ENCODE measurements at regions not wholly inside any gene's neighbourhood (a gene's known extent, or its start where the extent isn't known, plus 50 kb on each side); places are given as distances from the start of the nearest gene placed in this dataset.

GRCh38 chr12:108048686-108049085, 80.4 kb upstream of the WSCD2 start:
- TF ChIP-seq EP300 (IDR thresholded peaks at IDR 0.05; ENCODE audit: borderline replicate concordance) = no peak
- TF ChIP-seq YY1 (IDR thresholded peaks at IDR 0.05; ENCODE audit: low read depth) = no peak
- no peak for TF ChIP-seq TAF1 (IDR thresholded peaks at IDR 0.05; ENCODE audit: low read depth)
- TF ChIP-seq USF1 (IDR thresholded peaks at IDR 0.05) = no peak
- TF ChIP-seq RAD21 (IDR thresholded peaks at IDR 0.05; ENCODE audit: low read depth) = no peak

GRCh38 chr12:108050696-108051095, 78.4 kb upstream of the WSCD2 start:
- no peak for TF ChIP-seq EGR1 (IDR thresholded peaks at IDR 0.05)
- TF ChIP-seq TEAD4 (IDR thresholded peaks at IDR 0.05) = no peak
- no peak for TF ChIP-seq USF1 (IDR thresholded peaks at IDR 0.05)
- no peak for TF ChIP-seq TCF12 (IDR thresholded peaks at IDR 0.05; ENCODE audit: low read depth)
- TF ChIP-seq MAX (IDR thresholded peaks at IDR 0.05) = no peak

- TF ChIP-seq USF1 (IDR thresholded peaks at IDR 0.05) (no peak), YY1 (IDR thresholded peaks at IDR 0.05; ENCODE audit: low read depth) (no peak), EP300 (IDR thresholded peaks at IDR 0.05; ENCODE audit: borderline replicate concordance) (no peak), MAX (IDR thresholded peaks at IDR 0.05) (no peak), TAF1 (IDR thresholded peaks at IDR 0.05; ENCODE audit: low read depth) (no peak), FOXM1 (IDR thresholded peaks at IDR 0.05; ENCODE audit: borderline replicate concordance, low read depth) (no peak), RAD21 (IDR thresholded peaks at IDR 0.05; ENCODE audit: low read depth) (no peak), ZBTB7A (IDR thresholded peaks at IDR 0.05; ENCODE audit: low read depth) (no peak), TEAD4 (IDR thresholded peaks at IDR 0.05) (no peak), REST (IDR thresholded peaks at IDR 0.05; ENCODE audit: low read depth) (no peak), EGR1 (IDR thresholded peaks at IDR 0.05) (no peak), CEBPB (IDR thresholded peaks at IDR 0.05) (no peak), TCF12 (IDR thresholded peaks at IDR 0.05; ENCODE audit: low read depth) (no peak), CREB1 (IDR thresholded peaks at IDR 0.05; ENCODE audit: low read depth) (no peak), NFIC (IDR thresholded peaks at IDR 0.05) (no peak)
Measured at GRCh38 chr12:108052260-108052659, 76.8 kb upstream of the WSCD2 start.

- no peak for TF ChIP-seq CREB1 (IDR thresholded peaks at IDR 0.05; ENCODE audit: low read depth)
- TF ChIP-seq TEAD4 (IDR thresholded peaks at IDR 0.05) = no peak
Measured at GRCh38 chr12:108053512-108053911, 75.6 kb upstream of the WSCD2 start.

GRCh38 chr12:108054496-108054895, 74.6 kb upstream of the WSCD2 start:
- no peak for TF ChIP-seq TCF12 (IDR thresholded peaks at IDR 0.05; ENCODE audit: low read depth)
- no peak for TF ChIP-seq TEAD4 (IDR thresholded peaks at IDR 0.05)
- TF ChIP-seq NFIC (IDR thresholded peaks at IDR 0.05) = no peak
- TF ChIP-seq USF1 (IDR thresholded peaks at IDR 0.05) = no peak
- no peak for TF ChIP-seq CREB1 (IDR thresholded peaks at IDR 0.05; ENCODE audit: low read depth)
- TF ChIP-seq CEBPB (IDR thresholded peaks at IDR 0.05) = no peak
- no peak for TF ChIP-seq RAD21 (IDR thresholded peaks at IDR 0.05; ENCODE audit: low read depth)
- no peak for TF ChIP-seq ZBTB7A (IDR thresholded peaks at IDR 0.05; ENCODE audit: low read depth)
- TF ChIP-seq FOXM1 (IDR thresholded peaks at IDR 0.05; ENCODE audit: borderline replicate concordance, low read depth) = no peak
- no peak for TF ChIP-seq EGR1 (IDR thresholded peaks at IDR 0.05)
- no peak for TF ChIP-seq YY1 (IDR thresholded peaks at IDR 0.05; ENCODE audit: low read depth)
- TF ChIP-seq REST (IDR thresholded peaks at IDR 0.05; ENCODE audit: low read depth) = no peak
- no peak for TF ChIP-seq TAF1 (IDR thresholded peaks at IDR 0.05; ENCODE audit: low read depth)
- no peak for TF ChIP-seq MAX (IDR thresholded peaks at IDR 0.05)
- no peak for TF ChIP-seq EP300 (IDR thresholded peaks at IDR 0.05; ENCODE audit: borderline replicate concordance)

GRCh38 chr12:108055141-108055540, 73.9 kb upstream of the WSCD2 start:
- TF ChIP-seq FOXM1 (IDR thresholded peaks at IDR 0.05; ENCODE audit: borderline replicate concordance, low read depth) (no peak), TAF1 (IDR thresholded peaks at IDR 0.05; ENCODE audit: low read depth) (no peak), CREB1 (IDR thresholded peaks at IDR 0.05; ENCODE audit: low read depth) (no peak), USF1 (IDR thresholded peaks at IDR 0.05) (no peak), TEAD4 (IDR thresholded peaks at IDR 0.05) (no peak), ZBTB7A (IDR thresholded peaks at IDR 0.05; ENCODE audit: low read depth) (no peak), NFIC (IDR thresholded peaks at IDR 0.05) (no peak), REST (IDR thresholded peaks at IDR 0.05; ENCODE audit: low read depth) (no peak), YY1 (IDR thresholded peaks at IDR 0.05; ENCODE audit: low read depth) (no peak), MAX (IDR thresholded peaks at IDR 0.05) (no peak), EP300 (IDR thresholded peaks at IDR 0.05; ENCODE audit: borderline replicate concordance) (no peak), TCF12 (IDR thresholded peaks at IDR 0.05; ENCODE audit: low read depth) (no peak), CEBPB (IDR thresholded peaks at IDR 0.05) (no peak), RAD21 (IDR thresholded peaks at IDR 0.05; ENCODE audit: low read depth) (no peak), EGR1 (IDR thresholded peaks at IDR 0.05) (no peak)

All from Ishikawa (cell line).